Neural cell (in vitro differentiated cells): ENCODE measurements at regions not wholly inside any gene's neighbourhood (a gene's known extent, or its start where the extent isn't known, plus 50 kb on each side); places are given as distances from the start of the nearest gene placed in this dataset.

ENCODE experiments used
- H2AFZ ChIP-seq: fragments of 200-600, 300-800 bp; sonication (generic), shearing (Covaris generic); 2 replicates; pipeline ENCODE4 v1.6.0; 2014; ENCODE audit warnings: low read depth, mild to moderate bottlenecking, antibody characterized with exemption, low read length, moderate library complexity
- H3F3A ChIP-seq: fragments of 200-600 bp; shearing (Covaris generic); 2 replicates; pipeline ENCODE4 v1.6.1; 2016; ENCODE audit warnings: mild to moderate bottlenecking, moderate library complexity, mixed read lengths, antibody characterized with exemption, low read length; ENCODE audit not compliant: insufficient read depth, poor library complexity, severe bottlenecking
- H3K27ac ChIP-seq: fragments of 200-600, 300-800 bp; sonication (generic), shearing (Covaris generic); 2 replicates; pipeline ENCODE4 v1.5.1; 2014; ENCODE audit warnings: mild to moderate bottlenecking, low read length, moderate library complexity
- H3K27me3 ChIP-seq: fragments of 300-800, 200-600 bp; sonication (generic), shearing (Covaris generic); 2 replicates; pipeline ENCODE4 v1.6.0; 2014; ENCODE audit warnings: mild to moderate bottlenecking, low read depth, low read length, moderate library complexity; ENCODE audit not compliant: insufficient read depth
- H3K36me3 ChIP-seq: fragments of 300-800, 200-600 bp; sonication (generic), shearing (Covaris generic); 2 replicates; pipeline ENCODE4 v1.5.1; 2014; ENCODE audit warnings: mild to moderate bottlenecking, antibody characterized with exemption, low read length, moderate library complexity; ENCODE audit not compliant: insufficient read depth
- H3K4me2 ChIP-seq: fragments of 300-800, 200-600 bp; sonication (generic), shearing (Covaris generic); 2 replicates; pipeline ENCODE4 v1.6.0; 2014; ENCODE audit warnings: mild to moderate bottlenecking, low read length
- H3K4me3 ChIP-seq: fragments of 300-800, 200-600 bp; sonication (generic), shearing (Covaris generic); 2 replicates; pipeline ENCODE4 v1.5.1; 2014; ENCODE audit warnings: mild to moderate bottlenecking, low read length, moderate library complexity
- H3K79me2 ChIP-seq: fragments of 200-600 bp; shearing (Covaris generic); replicated peaks from 2 replicates; pipeline ENCODE4 v1.6.0; 2014; ENCODE audit warnings: mild to moderate bottlenecking, low read length, moderate library complexity; ENCODE audit not compliant: insufficient read depth
- H3K9ac ChIP-seq: fragments of 300-800, 200-600 bp; sonication (generic), shearing (Covaris generic); 2 replicates; pipeline ENCODE4 v1.6.1; 2016; ENCODE audit warnings: mild to moderate bottlenecking, low read length, mixed read lengths
- H3K9me2 ChIP-seq: fragments of 200-600 bp; shearing (Covaris generic); 2 replicates; pipeline ENCODE4 v1.6.1; 2016; ENCODE audit warnings: mild to moderate bottlenecking, low read length, mixed read lengths; ENCODE audit not compliant: insufficient read depth
- H3K9me3 ChIP-seq: fragments of 200-600, 300-800 bp; sonication (generic), shearing (Covaris generic); 2 replicates; pipeline ENCODE4 v1.6.1; 2016; ENCODE audit warnings: mild to moderate bottlenecking, mixed run types, low read length, moderate library complexity, mixed read lengths
- H4K20me1 ChIP-seq: fragments of 200-600 bp; shearing (Covaris generic); 2 replicates; pipeline ENCODE4 v1.6.1; 2016; ENCODE audit warnings: mild to moderate bottlenecking, mixed run types; ENCODE audit not compliant: insufficient read depth
- CTCF ChIP-seq: fragments of 450-650 bp; IDR thresholded peaks from 2 replicates; pipeline ENCODE4 v1.5.1; 2014; ENCODE audit warnings: antibody characterized with exemption, mild to moderate bottlenecking, moderate library complexity; ENCODE audit not compliant: poor library complexity, severe bottlenecking
- EP300 ChIP-seq: fragments of 450-650 bp; conservative IDR thresholded peaks from 2 replicates; pipeline ENCODE4 v1.6.1; 2014; ENCODE audit warnings: antibody characterized with exemption, mild to moderate bottlenecking, moderate library complexity; ENCODE audit not compliant: poor library complexity, severe bottlenecking
- EZH2 ChIP-seq: fragments of 200-600, 300-800 bp; shearing (Covaris generic), sonication (generic); IDR thresholded peaks from 2 replicates; pipeline ENCODE4 v1.6.1; 2014; ENCODE audit warnings: antibody characterized with exemption, low read length, borderline replicate concordance, mild to moderate bottlenecking; ENCODE audit not compliant: insufficient read depth, poor library complexity, severe bottlenecking
- MXI1 ChIP-seq: fragments of 450-650 bp; conservative IDR thresholded peaks from 2 replicates; pipeline ENCODE4 v1.6.1; 2014; ENCODE audit warnings: antibody characterized with exemption, mild to moderate bottlenecking; ENCODE audit not compliant: poor library complexity, severe bottlenecking
- POLR2AphosphoS5 ChIP-seq: IDR thresholded peaks from 2 replicates; pipeline ENCODE4 v1.6.1; 2012
- RAD21 ChIP-seq: fragments of 450-650 bp; conservative IDR thresholded peaks from 2 replicates; pipeline ENCODE4 v1.6.1; 2014; ENCODE audit warnings: antibody characterized with exemption, mild to moderate bottlenecking, moderate library complexity
- REST ChIP-seq: IDR thresholded peaks from 2 replicates; pipeline ENCODE4 v1.6.1; 2012; ENCODE audit warnings: borderline replicate concordance
- SMC3 ChIP-seq: fragments of 450-650 bp; conservative IDR thresholded peaks from 2 replicates; pipeline ENCODE4 v1.6.1; 2014; ENCODE audit warnings: antibody characterized with exemption, mild to moderate bottlenecking, moderate library complexity; ENCODE audit not compliant: poor library complexity
- TAF1 ChIP-seq: IDR thresholded peaks from 2 replicates; pipeline ENCODE4 v1.6.1; 2012; ENCODE audit warnings: low read depth

GRCh38 chr16:66287926-66288325 is 78.6 kb upstream of the CDH5 start:
- H3K36me3 ChIP-seq = no peaks in the 10 kb centered on the region
- TF ChIP-seq MXI1 (no peak), REST (no peak), POLR2AphosphoS5 (no peak), SMC3 (no peak), EZH2 (no peak), RAD21 (no peak)
- no peak overlapping the region for H3K4me2 ChIP-seq
- H3K27me3 ChIP-seq = no peaks in the 10 kb centered on the region
- H2AFZ ChIP-seq = no peak overlapping the region
- no peak overlapping the region for H3K27ac ChIP-seq
- no peak overlapping the region for H3K4me3 ChIP-seq
- no peaks in the 10 kb centered on the region for H4K20me1 ChIP-seq
- H3K9me3 ChIP-seq = no peaks in the 10 kb centered on the region
- H3F3A ChIP-seq = no peaks in the 10 kb centered on the region
- no peaks in the 10 kb centered on the region for H3K79me2 ChIP-seq
- H3K9me2 ChIP-seq = no peaks in the 10 kb centered on the region
- no peak overlapping the region for H3K9ac ChIP-seq

- Histone ChIP-seq H3K4me3 (no peak overlapping the region), H4K20me1 (no peaks in the 10 kb centered on the region)
Measured at GRCh38 chr16:66287416-66287815, 79.1 kb upstream of the CDH5 start.

More at GRCh38 chr16:66287416-66287815, 79.1 kb upstream of the CDH5 start:
- Histone ChIP-seq H3K27ac (no peak overlapping the region), H3K9me3 (no peaks in the 10 kb centered on the region), H3K27me3 (no peaks in the 10 kb centered on the region), H3K4me2 (no peak overlapping the region), H3K9ac (no peak overlapping the region), H3K79me2 (no peaks in the 10 kb centered on the region), H3F3A (no peaks in the 10 kb centered on the region), H3K9me2 (no peaks in the 10 kb centered on the region), H2AFZ (no peak overlapping the region), H3K36me3 (no peaks in the 10 kb centered on the region)
- TF ChIP-seq REST (no peak), POLR2AphosphoS5 (no peak), EP300 (no peak), CTCF (no peak), SMC3 (no peak), MXI1 (no peak), RAD21 (no peak), EZH2 (no peak), TAF1 (no peak)
